ENCODE measurements at regions not wholly inside any gene's neighbourhood (a gene's known extent, or its start where the extent isn't known, plus 50 kb on each side); places are given as distances from the start of the nearest gene placed in this dataset.

DNA sequence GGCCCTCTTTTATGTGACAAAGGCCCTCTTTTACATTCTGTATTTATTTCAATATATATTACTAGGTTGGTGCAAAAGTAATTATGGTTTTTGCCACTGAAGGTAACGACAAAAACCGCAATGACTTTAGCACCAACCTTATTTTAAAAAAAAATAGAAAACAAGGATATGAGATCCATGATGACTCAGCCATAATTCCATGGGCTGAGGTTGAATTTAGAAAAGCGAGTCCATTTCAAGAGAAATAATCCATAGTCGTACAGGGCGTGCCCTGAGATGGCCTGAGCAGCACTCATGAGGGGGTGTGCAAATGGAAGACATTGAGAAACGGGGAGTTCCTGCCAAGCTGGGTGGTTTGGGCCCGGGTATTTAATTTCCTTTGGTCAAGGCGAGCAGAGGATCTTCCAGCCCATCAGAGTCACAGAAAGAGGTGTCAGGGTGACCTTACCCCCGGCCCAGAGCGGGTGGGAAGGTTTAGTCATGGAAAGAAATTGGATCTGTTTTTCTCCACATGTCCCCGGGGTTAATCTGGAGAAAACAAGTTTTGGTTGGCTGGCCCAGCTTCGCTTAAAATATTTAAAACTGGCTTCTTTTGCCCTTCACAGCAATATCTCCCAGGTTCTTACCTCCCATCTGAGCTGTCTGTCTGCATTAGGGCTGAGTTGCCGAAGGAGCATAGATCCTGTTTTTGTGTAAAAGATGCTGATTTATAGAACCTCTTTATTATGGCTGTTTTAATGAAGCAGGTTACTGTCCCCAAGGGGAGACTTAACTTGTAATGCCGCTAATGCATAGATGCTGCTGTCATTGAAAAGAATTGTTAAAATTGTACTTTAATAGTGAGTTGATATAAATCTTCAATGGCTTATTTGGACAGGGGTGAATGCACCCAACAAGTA lies 255.6 kb downstream of the PREX1 start:
- no peak for DNase-seq (ENCODE audit: low spot score)

DNA sequence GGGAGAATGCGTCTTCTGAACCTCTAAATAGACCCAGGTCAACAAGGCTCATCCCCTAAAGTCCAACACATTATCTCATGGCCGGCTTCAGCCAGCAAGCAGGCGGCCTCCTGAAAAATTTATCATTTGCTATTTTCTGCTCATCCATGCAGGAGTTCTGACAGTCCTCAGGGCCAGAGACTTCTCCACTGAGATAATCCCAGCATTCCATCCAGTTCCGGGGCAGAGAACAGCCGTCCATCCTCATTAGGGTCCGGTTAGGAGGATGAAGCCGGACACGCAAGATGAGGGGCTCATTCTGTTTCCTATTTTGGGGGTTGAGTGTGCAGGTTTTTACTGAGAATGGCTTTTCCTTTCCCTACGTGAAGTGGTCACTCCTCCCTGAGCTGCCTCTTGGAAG lies 258.1 kb downstream of the PREX1 start:
- DNase-seq (ENCODE audit: low spot score): peak; percentile 8

- no peak for DNase-seq (ENCODE audit: low spot score)
Observed at GRCh38 chr20:48568520-48568919, 259.3 kb downstream of the PREX1 start.

DNA sequence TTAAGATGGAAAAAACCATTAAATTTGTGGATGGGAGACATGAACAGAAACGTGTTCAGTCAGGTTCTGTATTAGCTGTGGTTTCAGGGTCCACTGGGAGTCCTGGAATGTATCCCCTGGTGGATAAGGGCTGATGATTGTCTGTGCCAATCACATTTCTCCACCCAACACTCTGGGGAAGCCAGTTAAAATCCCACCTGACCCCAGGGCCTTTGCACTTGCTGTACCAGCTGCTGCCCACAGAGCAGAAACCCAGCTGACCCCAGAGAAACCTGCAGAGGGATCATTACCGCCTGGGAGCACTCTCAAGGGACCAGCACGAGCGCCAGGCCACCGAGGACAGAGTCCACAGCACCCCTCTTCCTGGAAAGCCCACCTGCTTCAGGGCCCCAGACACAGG lies 260.7 kb downstream of the PREX1 start:
- DNase-seq (ENCODE audit: low spot score): no peak

DNA sequence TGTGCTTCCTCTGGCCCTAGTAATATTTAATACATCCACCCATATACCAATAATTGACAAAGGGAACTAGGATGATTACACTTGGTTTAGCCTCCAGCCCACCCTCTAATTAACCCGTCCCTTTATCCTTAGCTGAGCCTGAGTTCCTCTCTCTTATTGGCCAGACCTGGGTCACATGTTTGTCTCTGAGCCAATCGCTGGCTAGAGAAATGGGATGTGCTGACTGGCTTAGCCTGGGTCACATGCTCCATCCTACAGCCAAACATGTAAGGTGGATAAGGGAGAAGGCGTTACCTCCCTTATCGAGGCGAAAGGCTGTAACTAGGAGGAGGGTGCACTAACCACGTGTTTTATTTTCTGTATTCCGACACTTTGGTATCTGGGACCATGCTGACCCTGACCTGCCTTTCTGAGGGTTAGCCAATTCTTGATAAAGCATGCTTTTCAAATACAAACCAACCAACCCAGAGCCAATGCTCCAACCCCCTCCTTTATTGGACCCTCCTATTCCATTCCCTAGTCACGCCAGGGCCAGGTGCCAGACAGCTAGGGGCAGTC lies 262.7 kb downstream of the PREX1 start:
- no peak for DNase-seq (ENCODE audit: low spot score)

DNA sequence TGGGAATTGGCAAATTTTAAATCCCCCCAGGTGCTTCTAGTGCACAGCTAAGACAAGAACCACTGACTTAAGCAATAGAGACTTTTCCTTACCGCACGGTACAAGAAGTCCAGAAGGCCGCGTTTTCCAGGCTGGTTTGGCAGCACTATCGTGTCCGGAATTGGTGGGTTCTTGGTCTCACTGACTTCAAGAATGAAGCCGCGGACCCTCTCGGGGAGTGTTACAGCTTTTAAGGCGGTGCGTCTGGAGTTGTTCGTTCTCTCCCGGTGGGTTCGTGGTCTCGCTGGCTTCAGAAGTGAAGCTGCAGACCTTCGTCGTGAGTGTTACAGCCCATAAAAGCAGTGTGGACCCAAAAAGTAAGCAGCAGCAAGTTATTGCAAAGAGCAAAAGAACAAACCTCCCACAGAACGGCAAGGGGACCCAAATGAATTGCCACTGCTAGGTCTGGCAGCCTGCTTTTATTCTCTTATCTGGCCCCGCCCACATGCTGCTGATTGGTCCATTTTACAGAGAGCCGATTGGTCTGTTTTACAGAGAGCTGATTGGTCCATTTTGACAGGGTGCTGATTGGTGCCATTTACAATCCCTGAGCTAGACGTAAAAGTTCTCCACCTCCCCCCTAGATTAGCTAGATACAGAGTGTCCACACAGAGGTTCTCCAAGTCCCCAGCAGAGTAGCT lies 264.5 kb downstream of the PREX1 start:
- DNase-seq (ENCODE audit: low spot score): no peak

DNA sequence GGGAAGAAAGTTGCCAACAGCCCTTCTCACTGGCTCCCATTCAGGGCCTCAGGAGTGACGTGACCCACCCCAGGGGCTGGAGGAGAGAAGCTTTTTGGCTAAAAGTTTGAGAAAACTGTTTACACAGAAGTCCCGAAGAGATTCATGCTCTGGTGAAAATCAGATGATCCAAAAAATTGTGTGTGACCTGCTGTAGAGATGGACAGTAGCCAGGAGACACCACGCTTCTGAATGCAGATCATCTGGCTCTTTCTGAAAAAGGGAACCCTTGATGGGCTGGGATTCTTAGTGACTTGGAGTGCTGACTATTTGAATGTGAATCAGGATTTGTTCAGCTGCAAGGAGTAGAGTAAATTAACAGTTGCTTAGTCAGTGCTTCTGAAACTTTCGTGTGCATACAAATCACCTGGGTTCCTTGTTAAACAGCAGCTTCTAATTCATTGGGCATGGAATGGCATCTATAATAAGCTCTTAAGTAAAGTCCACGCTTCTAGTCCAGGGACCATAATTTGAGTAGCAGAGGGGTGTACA lies 265.1 kb downstream of the PREX1 start:
- no peak for DNase-seq (ENCODE audit: low spot score)

- peak; percentile 48 for DNase-seq (ENCODE audit: low spot score)
Observed at GRCh38 chr20:48558906-48559305, 268.9 kb downstream of the PREX1 start.

GRCh38 chr20:48557380-48557779 lies 270.4 kb downstream of the PREX1 start:
- DNase-seq (ENCODE audit: low spot score): no peak

DNA sequence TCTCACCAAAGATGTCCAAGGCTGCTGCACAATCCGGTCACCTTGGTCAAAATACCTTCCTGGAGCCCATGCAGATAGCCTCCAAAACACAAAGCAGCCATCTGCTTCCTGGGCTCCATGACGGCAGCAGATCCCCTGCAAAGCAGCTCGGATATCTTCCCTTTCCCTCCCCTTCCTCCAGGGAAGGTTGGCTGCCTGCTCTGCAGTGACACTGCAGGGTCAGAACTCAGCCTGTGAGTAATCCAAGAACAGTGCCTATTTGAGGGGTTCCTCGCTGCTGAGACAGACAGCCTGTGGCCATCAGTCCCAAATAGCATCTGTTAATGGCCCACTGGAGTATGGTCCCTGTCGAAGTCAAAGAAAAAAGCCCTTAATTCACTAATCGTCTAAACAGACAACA lies 270.8 kb downstream of the PREX1 start:
- DNase-seq (ENCODE audit: low spot score): peak; percentile 54

DNA sequence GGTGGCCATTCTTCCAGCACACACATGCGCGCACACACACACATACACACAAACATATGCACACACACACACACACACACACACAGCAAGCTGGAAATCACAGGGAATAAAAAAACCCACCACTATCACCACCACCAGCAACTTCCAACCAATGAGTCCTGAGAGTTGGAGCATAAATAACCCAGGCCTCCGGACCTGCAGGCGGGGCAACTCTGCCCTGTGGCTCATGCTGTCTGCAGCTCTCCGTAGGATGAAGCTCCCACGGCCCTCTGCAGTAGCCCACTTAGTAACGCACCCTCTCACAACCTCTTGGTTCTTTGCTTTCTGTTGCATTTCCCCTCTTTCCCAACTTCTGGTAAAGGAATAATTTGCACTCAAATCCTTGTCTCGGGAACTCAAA lies 275.2 kb downstream of the PREX1 start:
- DNase-seq (ENCODE audit: low spot score): no peak

DNA sequence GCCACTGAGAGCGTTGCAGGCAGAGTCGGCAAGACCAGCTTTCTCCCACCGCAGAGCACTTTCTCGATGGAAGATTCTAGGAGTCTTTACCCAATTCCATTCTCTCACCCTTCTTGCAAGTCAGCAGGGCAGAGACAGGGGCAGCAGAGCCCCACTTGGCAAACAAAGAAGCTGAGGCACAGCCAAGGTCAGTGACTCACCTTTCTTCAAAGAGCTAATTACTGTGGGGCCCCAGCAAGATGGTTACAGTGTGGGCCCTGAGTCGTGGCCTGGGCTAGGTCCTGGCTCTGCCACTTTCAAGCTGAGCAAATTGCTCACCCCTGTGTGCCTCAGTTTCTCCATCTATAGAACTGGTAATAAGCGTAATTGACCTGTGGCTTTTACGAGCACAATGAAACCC lies 277.0 kb downstream of the PREX1 start:
- no peak for DNase-seq (ENCODE audit: low spot score)

- no peak for DNase-seq (ENCODE audit: low spot score)
Observed at GRCh38 chr20:48547664-48548063, 280.1 kb downstream of the PREX1 start.

DNA sequence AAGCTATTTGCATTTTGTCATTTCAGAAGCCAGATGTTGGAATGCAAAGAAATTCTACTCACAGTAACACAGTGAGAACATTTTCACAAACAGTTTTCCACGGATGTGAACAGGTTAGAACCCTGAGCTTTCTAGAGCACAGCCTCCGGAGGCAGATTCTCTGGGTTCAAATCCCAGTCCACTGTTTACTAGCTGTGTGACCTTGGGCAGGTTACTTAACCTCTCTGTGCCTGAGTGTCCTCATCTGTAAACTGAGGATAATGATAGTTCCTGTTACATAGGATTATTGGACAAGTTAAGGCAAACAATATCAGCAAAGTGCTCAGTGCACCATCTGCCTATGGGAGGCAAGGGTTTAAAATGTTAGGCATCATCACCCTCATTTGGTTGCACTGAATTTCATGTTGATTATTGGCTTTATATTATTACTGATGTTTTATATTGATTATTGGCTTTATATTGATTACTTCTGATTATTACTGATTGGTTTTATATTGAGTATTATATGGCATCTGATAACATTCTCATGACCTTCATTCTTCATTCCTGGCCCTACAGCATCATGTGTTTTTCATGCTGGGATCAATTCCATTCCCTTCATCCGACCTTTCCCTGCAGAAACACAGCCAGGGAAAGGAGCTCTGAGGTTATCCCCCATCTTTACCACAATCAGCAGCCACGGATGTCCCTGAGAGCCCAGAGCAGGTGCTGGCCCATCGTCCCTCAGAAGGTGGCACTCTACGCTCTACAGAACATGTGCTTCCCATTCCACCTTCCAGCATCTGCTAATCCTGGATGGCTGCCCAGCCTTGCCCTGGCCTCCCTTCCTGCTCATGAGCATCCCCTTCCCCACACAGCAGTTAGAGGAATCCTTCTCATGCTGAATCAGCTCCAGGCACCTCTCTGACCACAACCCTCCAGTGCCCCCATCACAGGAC lies 283.1 kb downstream of the PREX1 start:
- DNase-seq (ENCODE audit: low spot score): no peak

DNA sequence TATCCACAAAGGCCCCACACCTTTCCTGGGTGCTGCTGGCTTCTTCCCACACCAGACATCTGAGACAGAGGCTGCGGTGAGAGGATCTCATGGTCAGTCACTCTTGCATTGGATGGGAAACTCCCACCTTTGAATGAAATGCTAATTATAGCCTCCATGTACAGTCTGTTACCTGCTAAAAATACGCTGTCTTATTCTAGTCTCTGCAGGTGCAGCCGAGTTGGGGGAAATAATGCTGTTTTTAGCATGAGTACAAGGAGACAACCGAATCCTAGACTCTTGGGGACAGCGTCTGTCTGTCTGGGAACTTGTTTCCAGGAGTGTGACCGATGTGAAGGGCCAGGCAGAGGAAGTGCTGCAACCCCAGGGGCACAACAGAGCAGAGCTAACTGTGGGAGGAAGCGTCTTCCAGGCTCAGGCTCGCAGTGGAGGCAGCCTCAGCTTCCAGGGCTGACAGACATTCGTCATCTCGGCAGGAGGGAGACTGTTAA lies 286.2 kb downstream of the PREX1 start:
- no peak for DNase-seq (ENCODE audit: low spot score)

GRCh38 chr20:48538856-48539255 lies 288.9 kb downstream of the PREX1 start:
- no peak for DNase-seq (ENCODE audit: low spot score)

DNA sequence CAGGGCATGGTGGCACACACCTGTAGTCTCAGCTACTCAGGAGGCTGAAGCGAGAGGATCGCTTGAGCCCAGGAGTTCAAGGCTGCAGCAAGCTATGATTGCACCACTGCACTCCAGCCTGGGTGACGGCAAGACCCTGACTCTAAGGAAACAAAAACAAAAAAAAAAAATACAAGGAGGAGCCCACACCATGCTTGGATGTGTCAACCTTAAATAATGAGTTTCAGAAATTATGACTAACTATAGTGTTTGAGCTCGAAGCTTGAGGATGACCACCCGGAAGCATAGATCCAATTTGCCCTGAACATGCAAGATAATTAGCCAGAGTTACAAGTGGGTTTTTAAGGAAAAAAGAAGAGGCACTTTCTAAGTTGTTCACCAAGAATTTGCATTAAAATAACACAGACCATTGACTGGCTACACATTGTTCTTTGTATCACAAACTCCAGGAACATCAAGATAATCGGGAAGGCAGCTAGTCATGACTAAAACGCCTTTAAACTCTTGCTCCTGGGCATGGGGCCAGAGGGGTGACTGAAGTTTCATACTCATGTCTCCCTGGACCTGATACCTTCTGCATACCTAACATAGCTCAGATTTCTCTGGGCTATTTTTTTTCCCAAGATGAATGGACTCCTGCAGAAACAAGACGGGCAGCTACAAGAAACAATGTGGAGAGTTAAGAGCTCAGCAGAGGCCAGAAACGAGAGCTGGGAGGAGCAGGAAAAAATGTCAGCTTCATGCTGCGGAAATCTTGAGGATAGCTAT lies 289.6 kb downstream of the PREX1 start:
- DNase-seq (ENCODE audit: low spot score): peak; percentile 71

DNA sequence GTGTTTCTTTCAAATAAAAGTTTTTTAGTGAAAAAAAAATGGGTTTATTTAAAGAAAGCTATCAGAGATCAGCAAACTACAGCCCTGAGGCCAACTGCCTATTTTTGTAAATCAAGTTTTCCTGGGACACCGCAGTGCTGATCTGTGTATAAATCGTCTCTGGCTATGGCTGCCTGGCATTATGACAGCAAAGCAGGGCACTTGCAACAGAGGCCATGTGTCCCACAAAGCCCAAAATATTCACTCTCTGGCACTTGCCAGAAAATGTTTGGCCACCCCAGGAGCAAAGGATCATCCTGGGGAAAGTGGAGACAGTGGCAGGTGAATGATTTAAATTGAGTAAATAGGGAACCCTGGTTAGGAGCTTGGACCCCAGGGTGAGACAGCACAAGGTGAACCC lies 291.6 kb downstream of the PREX1 start:
- no peak for DNase-seq (ENCODE audit: low spot score)

- no peak for DNase-seq (ENCODE audit: low spot score)
Observed at GRCh38 chr20:48535556-48535955, 292.2 kb downstream of the PREX1 start.

DNA sequence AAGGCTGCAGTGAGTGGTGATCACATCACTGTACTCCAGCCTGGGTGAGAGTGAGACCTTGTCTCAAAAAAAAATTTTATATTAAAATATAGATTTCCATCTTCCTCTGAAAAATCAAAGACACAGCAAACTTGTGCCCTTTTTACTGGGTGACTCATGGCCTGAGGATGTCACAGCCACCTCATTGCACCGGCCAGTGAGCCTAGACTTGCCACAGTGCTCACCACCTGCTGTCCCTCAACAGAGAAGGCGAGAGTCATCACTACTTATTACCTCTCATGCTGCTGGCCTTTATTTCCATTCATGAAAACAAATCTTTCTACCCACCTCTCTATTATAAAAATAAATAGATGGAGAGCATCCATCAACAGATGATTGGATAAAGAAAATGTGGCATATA lies 295.8 kb downstream of the PREX1 start:
- DNase-seq (ENCODE audit: low spot score): no peak

DNA sequence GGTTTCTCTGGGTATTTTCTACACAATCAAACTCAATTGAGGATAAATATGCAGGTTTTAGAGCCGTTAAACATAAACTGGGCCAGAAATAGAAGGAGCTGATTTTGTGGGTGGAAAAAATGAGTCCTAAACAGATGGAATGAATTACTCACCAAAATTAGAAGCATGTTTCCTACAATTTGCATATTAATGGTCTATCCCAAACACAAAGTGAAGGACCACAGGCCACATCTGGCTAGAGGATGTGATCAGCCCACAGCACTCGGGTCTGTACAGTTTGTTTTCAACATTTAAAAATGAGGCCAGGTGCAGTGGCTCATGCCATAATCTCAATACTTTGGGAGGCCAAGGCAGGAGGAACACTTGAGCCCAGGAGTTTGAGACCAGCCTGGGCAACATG lies 296.3 kb downstream of the PREX1 start:
- no peak for DNase-seq (ENCODE audit: low spot score)
